IMR-90 (cell line): ENCODE measurements at regions not wholly inside any gene's neighbourhood (a gene's known extent, or its start where the extent isn't known, plus 50 kb on each side); places are given as distances from the start of the nearest gene placed in this dataset.

ENCODE experiments used
- ATAC-seq: fragments of 200-7000 bp; cut with Tn5 transposase; 2 replicates; pipeline ENCODE4 v1.9.1; 2020; ENCODE audit warnings: low read depth, mild to moderate bottlenecking, moderate library complexity
- BruUV-seq: library from RNA; stranded (reverse); fragments of 400-500 nt; replicated peaks from 2 replicates; lab custom pipeline; 2021; lab: Mats Ljungman, UMichigan
- CTCF ChIA-PET: fragments of 300-600 bp; formaldehyde crosslinking; extraction: SDS; loops from one replicate; lab custom pipeline; 2021; ENCODE audit warnings: antibody characterized with exemption; lab: Yijun Ruan, JAX
- POLR2A ChIA-PET: fragments of 300-600 bp; sonication (Branson Sonifier 250); formaldehyde crosslinking; loops from one replicate; lab custom pipeline; 2022; ENCODE audit warnings: antibody characterized with exemption; ENCODE audit not compliant: unreplicated experiment; lab: Charles Lee
- DNase-seq: peaks from one replicate; pipeline ENCODE4 v3.0.0; 2013
- H2AFZ ChIP-seq: replicated peaks from 2 replicates; pipeline ENCODE3; 2013; ENCODE audit warnings: low read length, mild to moderate bottlenecking; ENCODE audit not compliant: poor library complexity
- H2AK5ac ChIP-seq: 2 replicates; pipeline ENCODE4 v1.6.1; 2013; ENCODE audit warnings: low read depth, low read length, inconsistent platforms
- H2AK9ac ChIP-seq: replicated peaks from 2 replicates; pipeline ENCODE3; 2013; ENCODE audit warnings: mild to moderate bottlenecking, low read depth, low read length, moderate library complexity; ENCODE audit not compliant: poor library complexity
- H2BK120ac ChIP-seq: 2 replicates; pipeline ENCODE4 v1.6.1; 2013; ENCODE audit warnings: low read depth, low read length, inconsistent platforms
- H2BK15ac ChIP-seq: 3 replicates; pipeline ENCODE4 v1.6.1; 2013; ENCODE audit warnings: low read depth, low read length, inconsistent platforms
- H2BK20ac ChIP-seq: 2 replicates; pipeline ENCODE4 v1.6.1; 2013; ENCODE audit warnings: low read depth, mild to moderate bottlenecking, inconsistent platforms, low read length, moderate library complexity
- H2BK5ac ChIP-seq: 2 replicates; pipeline ENCODE4 v1.6.1; 2013; ENCODE audit warnings: mild to moderate bottlenecking, low read depth, low read length, inconsistent platforms; ENCODE audit not compliant: poor library complexity, severe bottlenecking
- H3K14ac ChIP-seq: replicated peaks from 2 replicates; pipeline ENCODE4 v1.6.1; 2013; ENCODE audit warnings: low read depth, low read length, inconsistent platforms
- H3K18ac ChIP-seq: 2 replicates; pipeline ENCODE4 v1.6.1; 2013; ENCODE audit warnings: low read depth, low read length, control low read depth
- H3K23ac ChIP-seq: 2 replicates; pipeline ENCODE4 v1.6.1; 2013; ENCODE audit warnings: low read depth, low read length, inconsistent platforms
- H3K27ac ChIP-seq: 2 replicates; pipeline ENCODE4 v1.5.1; 2013; ENCODE audit warnings: mild to moderate bottlenecking, control low read depth, low read length; ENCODE audit not compliant: insufficient read depth
- H3K27me3 ChIP-seq: 2 replicates; pipeline ENCODE4 v1.6.1; 2013; ENCODE audit warnings: low read length; ENCODE audit not compliant: control insufficient read depth, insufficient read depth
- H3K36me3 ChIP-seq: 2 replicates; pipeline ENCODE4 v1.6.1; 2013; ENCODE audit warnings: low read length, mixed read lengths; ENCODE audit not compliant: control insufficient read depth, insufficient read depth
- H3K4ac ChIP-seq: 2 replicates; pipeline ENCODE4 v1.6.1; 2013; ENCODE audit warnings: low read depth, low read length, inconsistent platforms
- H3K4me1 ChIP-seq: 2 replicates; pipeline ENCODE4 v1.6.1; 2013; ENCODE audit warnings: low read length, mixed read lengths; ENCODE audit not compliant: control insufficient read depth, insufficient read depth
- H3K4me2 ChIP-seq: 2 replicates; pipeline ENCODE4 v1.6.1; 2013; ENCODE audit warnings: low read depth, mild to moderate bottlenecking, control low read depth, low read length, moderate library complexity
- H3K4me3 ChIP-seq: 2 replicates; pipeline ENCODE4 v1.5.1; 2013; ENCODE audit warnings: low read depth, mild to moderate bottlenecking, control low read depth, low read length, moderate library complexity; ENCODE audit not compliant: insufficient read depth
- H3K56ac ChIP-seq: 2 replicates; pipeline ENCODE4 v1.6.1; 2013; ENCODE audit warnings: low read length, inconsistent platforms; ENCODE audit not compliant: insufficient read depth; ENCODE audit errors: extremely low read depth
- H3K79me1 ChIP-seq, 2 experiments: 2 replicates each; pipeline ENCODE4 v1.6.1; 2013; ENCODE audit warnings: low read length in 2 of 2, inconsistent platforms in 1 of 2, low read depth in 1 of 2
- H3K9ac ChIP-seq: 2 replicates; pipeline ENCODE4 v1.6.1; 2013; ENCODE audit warnings: low read depth, low read length, control low read depth
- H3K9me1 ChIP-seq: 2 replicates; pipeline ENCODE4 v1.6.1; 2013; ENCODE audit warnings: low read length, inconsistent platforms; ENCODE audit not compliant: insufficient read depth
- H3K9me3 ChIP-seq: 2 replicates; pipeline ENCODE4 v1.6.1; 2013; ENCODE audit warnings: low read length; ENCODE audit not compliant: control insufficient read depth, insufficient read depth
- H4K20me1 ChIP-seq: 2 replicates; pipeline ENCODE4 v1.6.1; 2013; ENCODE audit warnings: low read length, inconsistent platforms; ENCODE audit not compliant: insufficient read depth
- H4K5ac ChIP-seq: 2 replicates; pipeline ENCODE4 v1.6.1; 2013; ENCODE audit warnings: mild to moderate bottlenecking, low read depth, low read length, control low read depth
- H4K8ac ChIP-seq, 2 experiments: 2 replicates each; pipeline ENCODE4 v1.6.1; 2013; ENCODE audit warnings: low read depth in 2 of 2, low read length in 2 of 2, control low read depth in 1 of 2, inconsistent platforms in 1 of 2
- H4K91ac ChIP-seq: 2 replicates; pipeline ENCODE4 v1.6.1; 2013; ENCODE audit warnings: low read depth, low read length, inconsistent platforms; ENCODE audit not compliant: insufficient read depth
- BHLHE40 ChIP-seq: fragments of 150-350 bp; IDR thresholded peaks from 2 replicates; pipeline ENCODE4 v1.6.1; 2016; ENCODE audit warnings: mild to moderate bottlenecking, low read depth, low read length
- CEBPB ChIP-seq: IDR thresholded peaks from 2 replicates; pipeline ENCODE4 v1.6.1; 2012; ENCODE audit warnings: low read depth, low read length, improper control_type of control experiment
- CHD1 ChIP-seq: IDR thresholded peaks from 2 replicates; pipeline ENCODE4 v1.6.1; 2012; ENCODE audit warnings: low read depth, low read length, improper control_type of control experiment
- CTCF ChIP-seq: conservative IDR thresholded peaks from 2 replicates; pipeline ENCODE4 v1.5.1; 2012; ENCODE audit warnings: mild to moderate bottlenecking, low read depth, low read length, improper control_type of control experiment
- ELK1 ChIP-seq: fragments of 150-350 bp; IDR thresholded peaks from 2 replicates; pipeline ENCODE4 v1.6.1; 2016; ENCODE audit warnings: low read depth, mild to moderate bottlenecking, low read length, moderate library complexity, borderline replicate concordance
- FOS ChIP-seq: fragments of 150-350 bp; IDR thresholded peaks from 2 replicates; pipeline ENCODE4 v1.6.1; 2016; ENCODE audit warnings: low read depth, low read length
- MAFK ChIP-seq: IDR thresholded peaks from 2 replicates; pipeline ENCODE4 v1.6.1; 2012; ENCODE audit warnings: low read depth, low read length, improper control_type of control experiment
- MAZ ChIP-seq: IDR thresholded peaks from 2 replicates; pipeline ENCODE4 v1.6.1; 2012; ENCODE audit warnings: low read depth, mild to moderate bottlenecking, low read length, improper control_type of control experiment, moderate library complexity, borderline replicate concordance
- MXI1 ChIP-seq: IDR thresholded peaks from 2 replicates; pipeline ENCODE4 v1.6.1; 2012; ENCODE audit warnings: low read depth, mild to moderate bottlenecking, low read length, moderate library complexity, borderline replicate concordance
- NFE2L2 ChIP-seq: fragments of 150-350 bp; IDR thresholded peaks from 2 replicates; pipeline ENCODE4 v1.6.1; 2016; ENCODE audit warnings: low read depth, mild to moderate bottlenecking, low read length
- POLR2A ChIP-seq: IDR thresholded peaks from 2 replicates; pipeline ENCODE4 v1.6.1; 2012; ENCODE audit warnings: mild to moderate bottlenecking, low read depth, low read length
- RAD21 ChIP-seq: IDR thresholded peaks from 2 replicates; pipeline ENCODE4 v1.6.1; 2012; ENCODE audit warnings: low read length, improper control_type of control experiment
- RCOR1 ChIP-seq: IDR thresholded peaks from 2 replicates; pipeline ENCODE4 v1.6.1; 2012; ENCODE audit warnings: mild to moderate bottlenecking, low read length, improper control_type of control experiment; ENCODE audit not compliant: insufficient replicate concordance
- RFX5 ChIP-seq: IDR thresholded peaks from 2 replicates; pipeline ENCODE4 v1.8.0; 2012; ENCODE audit warnings: low read depth, mild to moderate bottlenecking, low read length, moderate library complexity
- SMC3 ChIP-seq: fragments of 150-350 bp; IDR thresholded peaks from 2 replicates; pipeline ENCODE4 v1.6.1; 2016; ENCODE audit warnings: low read depth, mild to moderate bottlenecking, antibody characterized with exemption, low read length, moderate library complexity
- USF2 ChIP-seq: fragments of 150-350 bp; IDR thresholded peaks from 2 replicates; pipeline ENCODE4 v1.6.1; 2017; ENCODE audit warnings: mild to moderate bottlenecking, antibody characterized with exemption, low read length, low read depth
- WGBS, 2 experiments: methylation state at CpG; one replicate each; pipeline versions ENCODE4 v1.1.5 to v1.1.7; 2013; ENCODE audit warnings: missing lambda C conversion rate in 2 of 2; ENCODE audit not compliant: insufficient read length in 1 of 2; ENCODE audit errors: extremely low coverage in 2 of 2; 5-methylcytosine and 5-hydroxymethylcytosine counted together
- dilution Hi-C: fragments of 300-500 bp; cut with HindIII; formaldehyde crosslinking; loops from one replicate; pipeline ENCODE4 v1.14.3; 2018; ENCODE audit warnings: low sequenced_read_pairs; ENCODE audit not compliant: unreplicated experiment
- in situ Hi-C: fragments of 300-500 bp; cut with MboI; formaldehyde crosslinking; loops from 3 replicates; pipeline ENCODE4 v1.14.3; 2019; ENCODE audit warnings: low sequenced_read_pairs, inconsistent platforms, mixed read lengths
- intact Hi-C: fragments of 100-400 bp; cut with micrococcal nuclease; formaldehyde crosslinking; loops from 2 replicates; pipeline ENCODE4 v1.10.0; 2022

DNA sequence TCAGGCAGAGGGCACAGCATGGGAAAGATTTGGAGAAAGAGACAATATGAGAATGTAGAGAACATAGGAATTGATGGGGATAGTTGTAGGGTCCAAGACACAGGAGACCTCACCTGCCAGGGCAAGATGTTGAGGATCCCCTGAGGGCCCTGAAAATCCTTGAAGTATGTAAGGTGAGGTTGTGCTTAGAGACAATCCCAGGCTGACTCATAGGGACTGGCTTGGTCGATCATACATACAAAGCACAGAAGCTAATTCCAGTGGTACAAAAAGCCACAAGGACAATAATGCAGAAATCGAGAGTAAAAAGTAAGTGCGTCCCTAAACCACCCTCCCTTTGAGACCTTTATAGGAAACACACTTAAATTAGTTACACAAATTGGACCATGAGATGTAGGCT is 468.2 kb downstream of the MIAT start:
- H3K4me2 ChIP-seq = no peak overlapping the region
- dilution Hi-C loops (no loop called here), intact Hi-C loops (no loop called here), in situ Hi-C loops (no loop called here)
- BruUV-seq = no TSS peak
- H2BK15ac ChIP-seq = no peak overlapping the region
- no peak overlapping the region for H2BK120ac ChIP-seq
- no peak overlapping the region for H2AK5ac ChIP-seq
- no peak overlapping the region for H3K9ac ChIP-seq
- ChIA-PET CTCF (no interaction called here), POLR2A (no interaction called here)
- no peaks in the 10 kb centered on the region for H3K79me1 ChIP-seq
- no peaks in the 10 kb centered on the region; the same call in 1 of the 2 replicates for H3K9me1 ChIP-seq
- no peak overlapping the region for H3K14ac ChIP-seq
- H2BK20ac ChIP-seq = no peak overlapping the region
- no peak overlapping the region for H3K23ac ChIP-seq
- no peaks in the 10 kb centered on the region; the same call in 1 of the 2 replicates for H3K9me3 ChIP-seq
- H3K18ac ChIP-seq = no peak overlapping the region
- no peak overlapping the region for H2AK9ac ChIP-seq
- TF ChIP-seq ELK1 (no peak), MXI1 (no peak), RFX5 (no peak), SMC3 (no peak), CTCF (no peak), RCOR1 (no peak), CEBPB (no peak), USF2 (no peak), POLR2A (no peak), FOS (no peak), CHD1 (no peak), MAFK (no peak), RAD21 (no peak), NFE2L2 (no peak), BHLHE40 (no peak), MAZ (no peak)
- WGBS, 2 experiments = no CpG with 5 or more reads among the region's 3 CpGs
- no peak overlapping the region for H4K5ac ChIP-seq
- no peaks in the 10 kb centered on the region for H3K36me3 ChIP-seq
- H3K4me3 ChIP-seq = no peak overlapping the region
- H3K27ac ChIP-seq = no peak overlapping the region
- H3K4me1 ChIP-seq = peaks cover 2% of the 10 kb centered on the region; the same call in 1 of the 2 replicates
- H4K8ac ChIP-seq = no peak overlapping the region
- no peak overlapping the region for H3K56ac ChIP-seq
- H3K27me3 ChIP-seq = peaks cover 23% of the 10 kb centered on the region
- H2BK5ac ChIP-seq = no peak overlapping the region
- H3K4ac ChIP-seq = no peak overlapping the region
- no peak overlapping the region for H4K91ac ChIP-seq
- H4K20me1 ChIP-seq = no peaks in the 10 kb centered on the region
- ATAC-seq (no peak), DNase-seq (no peak)
- H2AFZ ChIP-seq = no peak overlapping the region
